ENCODE measurements at regions not wholly inside any gene's neighbourhood (a gene's known extent, or its start where the extent isn't known, plus 50 kb on each side); places are given as distances from the start of the nearest gene placed in this dataset.

DNA sequence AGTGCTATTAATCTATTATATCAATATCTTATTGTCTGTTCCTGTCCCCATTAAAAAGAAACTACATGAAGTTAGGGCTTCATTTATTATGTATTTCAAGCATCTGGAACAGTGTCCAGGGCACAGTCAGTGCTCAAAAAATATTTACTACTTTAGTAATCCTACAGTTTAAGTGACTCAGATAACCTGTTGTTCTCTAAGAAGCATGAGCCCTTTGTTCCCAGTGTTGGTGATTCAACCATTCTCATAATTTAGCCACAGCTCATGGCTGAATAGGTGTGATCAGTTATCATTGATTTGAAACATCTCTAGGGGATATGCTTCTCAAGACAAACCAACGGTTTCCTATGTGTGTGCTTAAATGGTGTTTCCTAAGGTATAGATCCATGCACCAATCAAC, 292.7 kb downstream of the TMEM167A start:
- no peaks in the 10 kb centered on the region for H3K4me1 ChIP-seq
- no peak for DNase-seq
- H3K4me3 ChIP-seq (ENCODE audit: low read depth, low read length) = no peak overlapping the region
- H3K27me3 ChIP-seq = no peaks in the 10 kb centered on the region
- TF ChIP-seq, protein P1, sequence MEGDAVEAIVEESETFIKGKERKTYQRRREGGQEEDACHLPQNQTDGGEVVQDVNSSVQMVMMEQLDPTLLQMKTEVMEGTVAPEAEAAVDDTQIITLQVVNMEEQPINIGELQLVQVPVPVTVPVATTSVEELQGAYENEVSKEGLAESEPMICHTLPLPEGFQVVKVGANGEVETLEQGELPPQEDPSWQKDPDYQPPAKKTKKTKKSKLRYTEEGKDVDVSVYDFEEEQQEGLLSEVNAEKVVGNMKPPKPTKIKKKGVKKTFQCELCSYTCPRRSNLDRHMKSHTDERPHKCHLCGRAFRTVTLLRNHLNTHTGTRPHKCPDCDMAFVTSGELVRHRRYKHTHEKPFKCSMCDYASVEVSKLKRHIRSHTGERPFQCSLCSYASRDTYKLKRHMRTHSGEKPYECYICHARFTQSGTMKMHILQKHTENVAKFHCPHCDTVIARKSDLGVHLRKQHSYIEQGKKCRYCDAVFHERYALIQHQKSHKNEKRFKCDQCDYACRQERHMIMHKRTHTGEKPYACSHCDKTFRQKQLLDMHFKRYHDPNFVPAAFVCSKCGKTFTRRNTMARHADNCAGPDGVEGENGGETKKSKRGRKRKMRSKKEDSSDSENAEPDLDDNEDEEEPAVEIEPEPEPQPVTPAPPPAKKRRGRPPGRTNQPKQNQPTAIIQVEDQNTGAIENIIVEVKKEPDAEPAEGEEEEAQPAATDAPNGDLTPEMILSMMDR (IDR thresholded peaks at IDR 0.05; ENCODE audit: low read depth, low read length) = no peak
- no peaks in the 10 kb centered on the region for H3K36me3 ChIP-seq
- no peaks in the 10 kb centered on the region for H3K9me3 ChIP-seq

DNA sequence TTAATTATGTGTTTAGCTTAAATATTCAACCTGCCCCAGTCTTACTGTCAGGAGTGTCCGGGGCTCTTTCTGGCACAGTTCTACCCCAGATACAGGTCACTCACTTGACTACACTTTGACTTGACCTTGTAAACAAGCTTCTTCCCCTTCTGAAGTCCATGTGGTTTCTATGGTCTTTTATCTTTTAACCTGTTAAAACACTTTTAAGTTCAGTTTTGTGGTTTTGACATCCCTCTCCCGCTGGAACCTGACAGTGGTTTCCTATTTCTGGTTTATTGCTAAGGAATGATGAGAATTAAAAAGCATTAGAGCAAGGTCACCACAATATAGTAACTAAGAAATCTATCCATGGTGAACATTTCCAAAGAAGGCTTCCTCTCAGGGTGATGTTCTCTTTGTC, 300.1 kb downstream of the TMEM167A start:
- TF ChIP-seq, protein P1 (IDR thresholded peaks at IDR 0.05; ENCODE audit: low read depth, low read length) = no peak
- DNase-seq = no peak
- no peak overlapping the region for H3K4me3 ChIP-seq (ENCODE audit: low read depth, low read length)

GRCh38 chr5:82772281-82772680, 304.9 kb downstream of the TMEM167A start:
- Histone ChIP-seq H3K9me3 (no peaks in the 10 kb centered on the region), H3K4me3 (ENCODE audit: low read depth, low read length) (no peak overlapping the region), H3K36me3 (no peaks in the 10 kb centered on the region), H3K27me3 (no peaks in the 10 kb centered on the region), H3K4me1 (no peaks in the 10 kb centered on the region)
- TF ChIP-seq, protein P1 (IDR thresholded peaks at IDR 0.05; ENCODE audit: low read depth, low read length) = no peak
- DNase-seq = no peak

More for the DNA sequence above, 300.1 kb downstream of the TMEM167A start:
- no peaks in the 10 kb centered on the region for H3K36me3 ChIP-seq
- H3K9me3 ChIP-seq = no peaks in the 10 kb centered on the region
- no peaks in the 10 kb centered on the region for H3K27me3 ChIP-seq
- no peaks in the 10 kb centered on the region for H3K4me1 ChIP-seq

- Histone ChIP-seq H3K36me3 (no peaks in the 10 kb centered on the region), H3K27me3 (no peaks in the 10 kb centered on the region), H3K9me3 (no peaks in the 10 kb centered on the region), H3K4me1 (no peaks in the 10 kb centered on the region), H3K4me3 (ENCODE audit: low read depth, low read length) (no peak overlapping the region)
- DNase-seq = no peak
- TF ChIP-seq, protein P1 (IDR thresholded peaks at IDR 0.05; ENCODE audit: low read depth, low read length) = no peak
Observed at GRCh38 chr5:82766206-82766605, 311.0 kb downstream of the TMEM167A start.

GRCh38 chr5:82765765-82766164, 311.4 kb downstream of the TMEM167A start:
- DNase-seq = no peak
- Histone ChIP-seq H3K27me3 (no peaks in the 10 kb centered on the region), H3K4me3 (ENCODE audit: low read depth, low read length) (no peak overlapping the region), H3K36me3 (no peaks in the 10 kb centered on the region), H3K4me1 (no peaks in the 10 kb centered on the region), H3K9me3 (no peaks in the 10 kb centered on the region)
- TF ChIP-seq, protein P1 (IDR thresholded peaks at IDR 0.05; ENCODE audit: low read depth, low read length) = no peak

GRCh38 chr5:82760856-82761255, 316.3 kb downstream of the TMEM167A start:
- no peaks in the 10 kb centered on the region for H3K27me3 ChIP-seq
- H3K4me1 ChIP-seq = no peaks in the 10 kb centered on the region
- H3K9me3 ChIP-seq = no peaks in the 10 kb centered on the region
- H3K4me3 ChIP-seq (ENCODE audit: low read depth, low read length) = no peak overlapping the region
- no peaks in the 10 kb centered on the region for H3K36me3 ChIP-seq
- no peak for DNase-seq
- TF ChIP-seq, protein P1 (IDR thresholded peaks at IDR 0.05; ENCODE audit: low read depth, low read length) = no peak

Measured in BE2C (cell line).